H1 (cell line): ENCODE measurements at regions not wholly inside any gene's neighbourhood (a gene's known extent, or its start where the extent isn't known, plus 50 kb on each side); places are given as distances from the start of the nearest gene placed in this dataset.

Experiments used
- BCL11A ChIP-seq, 2 experiments: IDR thresholded peaks; one replicate each; pipeline ENCODE4 v1.6.1; 2011; ENCODE audit warnings: low read depth in 2 of 2, low read length in 2 of 2, mild to moderate bottlenecking in 2 of 2
- CBX8 ChIP-seq: fragments of 300-800, 300-1000 bp; sonication (generic); IDR thresholded peaks from 2 replicates; pipeline ENCODE4 v1.7.1; 2016; ENCODE audit warnings: low read depth, low read length, borderline replicate concordance

GRCh38 chr10:47230957-47231356 lies 69.0 kb upstream of the GDF10 start (continued):
- no peak for TF ChIP-seq CBX8
- TF ChIP-seq BCL11A (IDR thresholded peaks at IDR 0.05; ENCODE audit: low read depth in 2 of 2, low read length in 2 of 2): no peak
